ENCODE measurements at regions not wholly inside any gene's neighbourhood (a gene's known extent, or its start where the extent isn't known, plus 50 kb on each side); places are given as distances from the start of the nearest gene placed in this dataset.
A peak's percentile ranks its signal among the peaks of the same experiment; 100 is the strongest.

DNA sequence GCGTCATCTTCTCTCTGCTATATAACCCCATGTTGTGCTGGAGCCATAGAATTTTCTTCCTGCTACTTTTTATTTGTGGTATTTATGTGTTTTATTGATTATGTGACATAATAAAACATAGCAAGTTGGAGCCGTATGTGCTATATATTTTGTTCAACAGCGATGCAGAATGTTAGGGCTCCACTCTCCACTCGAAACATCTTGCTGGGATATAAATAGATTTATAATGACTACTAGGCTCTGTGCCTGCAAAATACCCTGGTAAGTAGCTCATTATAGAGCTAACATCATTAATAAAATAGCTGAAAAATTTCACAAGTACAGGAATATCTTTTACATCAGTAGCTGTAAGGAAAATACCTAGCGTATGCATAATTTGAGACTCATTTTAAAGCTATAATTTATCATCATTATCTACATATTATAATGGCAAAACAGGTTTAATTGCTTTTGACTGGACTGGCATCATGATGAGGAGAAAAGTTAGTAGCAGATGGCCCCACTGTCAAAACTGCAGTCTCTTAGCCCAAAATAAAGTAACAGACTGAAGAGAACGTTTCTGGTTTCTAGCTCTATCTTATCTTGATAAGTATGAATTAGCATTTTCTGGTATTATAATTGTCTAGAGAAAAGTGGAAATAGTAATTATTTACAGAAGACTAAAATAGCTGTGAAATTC is 263.0 kb downstream of the NEDD1 start:
- Histone ChIP-seq H3K79me1 (ENCODE audit: low read length) (no peaks in the 10 kb centered on the region), H3K23ac (ENCODE audit: low read length) (no peak overlapping the region), H3K56ac (ENCODE audit: low read length) (no peak overlapping the region), H3K4me1 (ENCODE audit: control insufficient read depth, low read depth, low read length) (no peaks in the 10 kb centered on the region), H3K79me2 (ENCODE audit: control insufficient read depth, insufficient read depth, low read length) (no peaks in the 10 kb centered on the region), H3K4me2 (ENCODE audit: low read length) (no peak overlapping the region), H2BK5ac (ENCODE audit: low read length) (no peak overlapping the region), H3K27me3 (ENCODE audit: insufficient read depth, low read length, poor library complexity) (no peaks in the 10 kb centered on the region), H3K4me3 (ENCODE audit: low read length) (no peak overlapping the region), H2BK15ac (replicated peaks; ENCODE audit: low read depth) (no peak overlapping the region), H3K4ac (ENCODE audit: low read depth, low read length) (no peak overlapping the region), H4K8ac (ENCODE audit: low read depth, low read length) (no peak overlapping the region), H2BK120ac (ENCODE audit: low read depth, low read length) (no peak overlapping the region), H3K36me3 (ENCODE audit: control insufficient read depth, insufficient read depth, low read length) (no peaks in the 10 kb centered on the region), H3K9ac (ENCODE audit: low read length) (no peak overlapping the region), H2AK5ac (ENCODE audit: low read length) (no peak overlapping the region), H3K27ac (ENCODE audit: low read depth, low read length) (no peak overlapping the region), H4K5ac (ENCODE audit: low read length) (no peak overlapping the region), H3K18ac (ENCODE audit: low read length) (no peak overlapping the region)
- WGBS (ENCODE audit: extremely low coverage, insufficient coverage, low lambda C conversion rate): 100% methylated on average over 1 of the region's 6 CpGs
- no peak for DNase-seq

DNA sequence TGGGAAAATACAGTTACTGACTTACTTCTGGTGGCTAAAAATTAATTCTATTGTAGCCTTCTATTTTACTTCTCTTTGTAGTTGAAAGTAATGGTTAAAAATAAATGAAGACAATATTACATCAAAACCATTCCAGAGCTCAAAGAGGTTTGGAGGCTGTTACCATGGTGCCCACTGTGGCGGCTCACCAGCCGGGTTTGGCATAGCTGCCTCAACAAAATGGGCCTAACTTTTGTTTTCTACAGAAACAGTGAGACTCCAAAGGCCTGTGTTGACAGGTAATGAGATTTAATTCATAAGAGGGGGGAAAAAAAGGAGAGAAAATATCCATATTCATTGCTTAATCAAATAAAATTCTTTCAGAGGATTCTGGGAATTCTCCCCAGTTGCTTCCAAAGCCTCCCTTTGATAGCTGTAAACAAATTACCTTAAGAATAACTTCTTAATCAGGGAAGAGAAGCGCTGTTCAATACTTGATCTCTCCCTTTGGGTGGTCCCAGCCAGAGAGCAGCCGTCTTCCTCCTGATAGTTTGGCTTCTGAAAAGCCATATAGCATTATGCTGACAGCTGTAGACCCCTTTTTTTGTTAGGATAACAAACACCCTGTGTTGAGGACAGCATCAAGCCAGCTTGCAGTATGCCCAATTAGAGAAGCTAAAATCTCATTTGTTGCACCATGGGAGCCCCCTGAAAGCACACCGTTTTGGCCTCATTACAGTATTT is 266.8 kb downstream of the NEDD1 start:
- no peak overlapping the region for H2AK5ac ChIP-seq (ENCODE audit: low read length)
- WGBS (ENCODE audit: extremely low coverage, insufficient coverage, low lambda C conversion rate): no CpG with 5 or more reads among the region's 5 CpGs
- no peaks in the 10 kb centered on the region for H3K79me1 ChIP-seq (ENCODE audit: low read length)
- no peak overlapping the region for H3K56ac ChIP-seq (ENCODE audit: low read length)
- H2BK15ac ChIP-seq (replicated peaks; ENCODE audit: low read depth): no peak overlapping the region
- no peak overlapping the region for H3K18ac ChIP-seq (ENCODE audit: low read length)
- H2BK5ac ChIP-seq (ENCODE audit: low read length): no peak overlapping the region
- no peak overlapping the region for H3K27ac ChIP-seq (ENCODE audit: low read depth, low read length)
- no peak overlapping the region for H3K4ac ChIP-seq (ENCODE audit: low read depth, low read length)
- no peaks in the 10 kb centered on the region for H3K27me3 ChIP-seq (ENCODE audit: insufficient read depth, low read length, poor library complexity)
- no peak overlapping the region for H3K4me2 ChIP-seq (ENCODE audit: low read length)
- no peak overlapping the region for H4K8ac ChIP-seq (ENCODE audit: low read depth, low read length)
- H3K23ac ChIP-seq (ENCODE audit: low read length): no peak overlapping the region
- H3K36me3 ChIP-seq (ENCODE audit: control insufficient read depth, insufficient read depth, low read length): no peaks in the 10 kb centered on the region
- H3K4me1 ChIP-seq (ENCODE audit: control insufficient read depth, low read depth, low read length): no peaks in the 10 kb centered on the region
- no peak overlapping the region for H4K5ac ChIP-seq (ENCODE audit: low read length)
- no peak overlapping the region for H2BK120ac ChIP-seq (ENCODE audit: low read depth, low read length)
- H3K9ac ChIP-seq (ENCODE audit: low read length): no peak overlapping the region
- no peak overlapping the region for H3K4me3 ChIP-seq (ENCODE audit: low read length)
- no peak for DNase-seq
- no peaks in the 10 kb centered on the region for H3K79me2 ChIP-seq (ENCODE audit: control insufficient read depth, insufficient read depth, low read length)

DNA sequence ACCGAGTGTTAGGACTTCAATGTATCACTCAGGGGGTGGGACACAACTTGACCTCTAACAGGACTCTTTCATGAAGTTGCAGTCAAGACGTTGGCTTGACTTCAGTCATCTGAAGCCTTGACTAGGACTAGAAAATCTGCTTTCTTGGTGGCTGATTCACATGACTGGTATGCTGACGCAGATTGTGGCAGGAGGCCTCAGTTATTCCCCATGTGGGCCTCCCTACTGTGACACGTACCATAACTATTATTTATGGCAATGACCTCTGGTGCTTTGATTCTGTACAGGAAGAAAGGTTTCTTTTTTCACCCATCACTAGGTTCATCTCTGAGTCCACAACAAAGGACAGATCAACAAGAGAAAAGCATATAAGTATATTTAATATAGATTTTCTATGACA is 270.4 kb downstream of the NEDD1 start:
- WGBS (ENCODE audit: extremely low coverage, insufficient coverage, low lambda C conversion rate): no CpG with 5 or more reads among the region's 4 CpGs
- Histone ChIP-seq H2AK5ac (ENCODE audit: low read length) (no peak overlapping the region), H3K9ac (ENCODE audit: low read length) (no peak overlapping the region), H2BK120ac (ENCODE audit: low read depth, low read length) (no peak overlapping the region), H3K56ac (ENCODE audit: low read length) (no peak overlapping the region), H3K79me2 (ENCODE audit: control insufficient read depth, insufficient read depth, low read length) (no peaks in the 10 kb centered on the region), H3K36me3 (ENCODE audit: control insufficient read depth, insufficient read depth, low read length) (no peaks in the 10 kb centered on the region), H3K27ac (ENCODE audit: low read depth, low read length) (no peak overlapping the region), H3K79me1 (ENCODE audit: low read length) (no peaks in the 10 kb centered on the region), H3K4me3 (ENCODE audit: low read length) (no peak overlapping the region), H3K27me3 (ENCODE audit: insufficient read depth, low read length, poor library complexity) (no peaks in the 10 kb centered on the region), H3K23ac (ENCODE audit: low read length) (no peak overlapping the region), H3K4me2 (ENCODE audit: low read length) (no peak overlapping the region), H4K5ac (ENCODE audit: low read length) (no peak overlapping the region), H3K4ac (ENCODE audit: low read depth, low read length) (no peak overlapping the region), H4K8ac (ENCODE audit: low read depth, low read length) (no peak overlapping the region), H2BK15ac (replicated peaks; ENCODE audit: low read depth) (no peak overlapping the region), H2BK5ac (ENCODE audit: low read length) (no peak overlapping the region), H3K18ac (ENCODE audit: low read length) (no peak overlapping the region), H3K4me1 (ENCODE audit: control insufficient read depth, low read depth, low read length) (no peaks in the 10 kb centered on the region)
- DNase-seq: no peak

DNA sequence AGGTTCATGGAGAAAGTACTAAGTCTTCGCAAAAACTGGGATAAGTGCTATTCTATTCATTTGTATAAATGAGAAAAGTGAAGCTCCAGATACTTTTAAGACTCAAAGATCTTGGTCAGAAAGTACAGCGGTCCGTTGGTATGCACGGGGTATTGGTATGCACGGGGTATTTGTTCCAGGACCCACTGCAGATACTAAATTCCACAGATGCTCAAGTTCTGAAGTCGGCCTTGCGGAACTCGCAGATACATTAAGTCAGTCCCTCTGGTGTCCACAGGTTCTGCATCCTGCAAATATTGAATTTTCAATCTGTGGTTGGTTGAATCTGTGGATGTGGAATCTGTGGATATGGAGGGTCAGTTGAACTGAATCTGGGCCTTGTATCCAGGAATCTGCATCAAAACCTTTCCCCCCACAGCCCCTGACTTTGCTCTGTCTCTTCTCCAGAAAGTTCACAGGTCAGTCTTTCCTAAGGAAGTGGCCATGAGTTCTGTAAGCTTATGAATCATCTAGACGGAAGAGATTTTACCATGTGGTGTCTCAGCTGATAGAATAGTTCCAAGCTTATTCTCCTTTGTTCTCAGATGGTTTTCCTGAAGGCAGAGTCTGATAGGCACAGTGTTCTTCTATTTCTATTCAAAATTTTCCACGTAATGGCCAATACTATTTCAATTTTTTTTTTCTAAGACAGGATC is 274.7 kb downstream of the NEDD1 start:
- Histone ChIP-seq H3K9ac (ENCODE audit: low read length) (no peak overlapping the region), H3K23ac (ENCODE audit: low read length) (no peak overlapping the region), H4K5ac (ENCODE audit: low read length) (no peak overlapping the region), H3K27ac (ENCODE audit: low read depth, low read length) (no peak overlapping the region), H2AK5ac (ENCODE audit: low read length) (no peak overlapping the region), H3K56ac (ENCODE audit: low read length) (no peak overlapping the region), H3K27me3 (ENCODE audit: insufficient read depth, low read length, poor library complexity) (no peaks in the 10 kb centered on the region), H3K79me1 (ENCODE audit: low read length) (no peaks in the 10 kb centered on the region), H2BK120ac (ENCODE audit: low read depth, low read length) (no peak overlapping the region), H3K4me2 (ENCODE audit: low read length) (no peak overlapping the region), H3K4me3 (ENCODE audit: low read length) (no peak overlapping the region), H3K4me1 (ENCODE audit: control insufficient read depth, low read depth, low read length) (peaks cover 2% of the 10 kb centered on the region), H2BK5ac (ENCODE audit: low read length) (no peak overlapping the region), H3K18ac (ENCODE audit: low read length) (no peak overlapping the region), H3K79me2 (ENCODE audit: control insufficient read depth, insufficient read depth, low read length) (no peaks in the 10 kb centered on the region), H3K36me3 (ENCODE audit: control insufficient read depth, insufficient read depth, low read length) (no peaks in the 10 kb centered on the region), H2BK15ac (replicated peaks; ENCODE audit: low read depth) (no peak overlapping the region), H3K4ac (ENCODE audit: low read depth, low read length) (no peak overlapping the region), H4K8ac (ENCODE audit: low read depth, low read length) (no peak overlapping the region)
- peak; percentile 47 for DNase-seq
- no CpG with 5 or more reads among the region's 10 CpGs for WGBS (ENCODE audit: extremely low coverage, insufficient coverage, low lambda C conversion rate)

DNA sequence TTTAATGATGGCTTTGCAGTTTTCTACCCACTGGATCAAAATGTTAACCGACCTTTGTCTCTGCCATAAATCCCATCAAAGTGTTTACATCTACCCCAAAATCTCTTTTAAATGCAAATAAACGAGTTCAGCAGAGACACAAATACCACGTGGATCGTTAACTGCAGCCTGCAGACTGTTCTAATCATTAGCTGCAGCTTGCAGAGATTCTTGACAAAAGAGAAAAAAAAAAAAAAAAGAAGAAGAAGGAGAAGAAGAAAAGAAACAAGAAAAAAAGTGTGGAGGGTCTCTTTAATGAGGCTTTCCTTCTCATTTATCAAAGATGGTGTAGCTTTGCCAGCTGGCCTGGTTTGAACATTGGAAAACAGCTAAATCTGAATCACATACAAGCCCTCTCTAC is 275.7 kb downstream of the NEDD1 start:
- H3K23ac ChIP-seq (ENCODE audit: low read length): no peak overlapping the region
- H3K79me2 ChIP-seq (ENCODE audit: control insufficient read depth, insufficient read depth, low read length): no peaks in the 10 kb centered on the region
- no peak overlapping the region for H3K18ac ChIP-seq (ENCODE audit: low read length)
- H3K36me3 ChIP-seq (ENCODE audit: control insufficient read depth, insufficient read depth, low read length): no peaks in the 10 kb centered on the region
- H3K56ac ChIP-seq (ENCODE audit: low read length): no peak overlapping the region
- no CpG with 5 or more reads among the region's 4 CpGs for WGBS (ENCODE audit: extremely low coverage, insufficient coverage, low lambda C conversion rate)
- DNase-seq: no peak
- no peak overlapping the region for H3K9ac ChIP-seq (ENCODE audit: low read length)
- H3K4me3 ChIP-seq (ENCODE audit: low read length): no peak overlapping the region
- no peak overlapping the region for H4K8ac ChIP-seq (ENCODE audit: low read depth, low read length)
- no peak overlapping the region for H2AK5ac ChIP-seq (ENCODE audit: low read length)
- H3K4ac ChIP-seq (ENCODE audit: low read depth, low read length): no peak overlapping the region
- no peak overlapping the region for H2BK120ac ChIP-seq (ENCODE audit: low read depth, low read length)
- H4K5ac ChIP-seq (ENCODE audit: low read length): no peak overlapping the region
- H3K79me1 ChIP-seq (ENCODE audit: low read length): no peaks in the 10 kb centered on the region
- no peak overlapping the region for H2BK15ac ChIP-seq (replicated peaks; ENCODE audit: low read depth)
- no peak overlapping the region for H2BK5ac ChIP-seq (ENCODE audit: low read length)
- H3K27ac ChIP-seq (ENCODE audit: low read depth, low read length): no peak overlapping the region
- H3K4me2 ChIP-seq (ENCODE audit: low read length): no peak overlapping the region
- H3K27me3 ChIP-seq (ENCODE audit: insufficient read depth, low read length, poor library complexity): no peaks in the 10 kb centered on the region
- peaks cover 2% of the 10 kb centered on the region for H3K4me1 ChIP-seq (ENCODE audit: control insufficient read depth, low read depth, low read length)
